HG03575 (cell line): ENCODE measurements at regions not wholly inside any gene's neighbourhood (a gene's known extent, or its start where the extent isn't known, plus 50 kb on each side); places are given as distances from the start of the nearest gene placed in this dataset.

Source experiments
- ATAC-seq: cut with Tn5 transposase; IDR thresholded peaks from one replicate; pipeline ENCODE4 v1.9.1; 2021; ENCODE audit not compliant: unreplicated experiment, insufficient number of reproducible peaks, low FRiP score; ENCODE audit errors: extremely low read depth

- no peak for ATAC-seq
Measured at GRCh38 chr3:155029941-155030340, 50.2 kb upstream of the MME start.

- no peak for ATAC-seq
Measured at GRCh38 chr3:155026999-155027591, 53.0 kb upstream of the MME start.

DNA sequence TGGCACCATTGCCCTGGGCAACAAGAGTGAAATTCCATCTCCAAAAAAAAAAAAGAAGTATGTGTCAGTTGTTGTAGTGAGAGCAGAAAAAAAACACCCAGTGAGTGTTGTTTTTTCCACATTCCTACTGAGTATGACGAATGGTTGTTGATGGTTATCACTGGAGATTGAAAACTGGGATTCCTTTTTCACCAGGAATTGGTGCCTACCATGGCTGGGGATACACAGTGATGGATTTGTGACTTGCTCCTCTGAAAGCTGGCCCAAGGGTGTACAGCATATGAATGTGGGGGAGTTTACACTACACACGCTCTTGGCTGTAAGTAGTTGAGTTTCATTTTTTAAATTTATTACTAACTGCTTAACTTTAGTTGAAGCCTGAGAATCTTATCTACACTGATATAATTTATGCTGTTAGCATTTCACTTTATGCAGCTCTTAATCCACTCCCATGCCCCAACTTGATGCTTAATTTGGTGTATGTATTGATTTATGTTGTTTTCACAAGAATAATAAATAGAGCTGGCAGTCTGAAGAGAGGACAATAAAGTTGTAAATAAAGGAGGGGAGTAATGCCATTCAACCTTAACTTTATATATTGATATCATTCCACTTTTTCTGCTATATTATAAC lies 56.0 kb upstream of the MME start:
- no peak for ATAC-seq

- no peak for ATAC-seq
Measured at GRCh38 chr3:155022896-155023295, 57.2 kb upstream of the MME start.

GRCh38 chr3:155019575-155019974 lies 60.5 kb upstream of the MME start:
- no peak for ATAC-seq

GRCh38 chr3:155018621-155019330 lies 61.3 kb upstream of the MME start:
- no peak for ATAC-seq

DNA sequence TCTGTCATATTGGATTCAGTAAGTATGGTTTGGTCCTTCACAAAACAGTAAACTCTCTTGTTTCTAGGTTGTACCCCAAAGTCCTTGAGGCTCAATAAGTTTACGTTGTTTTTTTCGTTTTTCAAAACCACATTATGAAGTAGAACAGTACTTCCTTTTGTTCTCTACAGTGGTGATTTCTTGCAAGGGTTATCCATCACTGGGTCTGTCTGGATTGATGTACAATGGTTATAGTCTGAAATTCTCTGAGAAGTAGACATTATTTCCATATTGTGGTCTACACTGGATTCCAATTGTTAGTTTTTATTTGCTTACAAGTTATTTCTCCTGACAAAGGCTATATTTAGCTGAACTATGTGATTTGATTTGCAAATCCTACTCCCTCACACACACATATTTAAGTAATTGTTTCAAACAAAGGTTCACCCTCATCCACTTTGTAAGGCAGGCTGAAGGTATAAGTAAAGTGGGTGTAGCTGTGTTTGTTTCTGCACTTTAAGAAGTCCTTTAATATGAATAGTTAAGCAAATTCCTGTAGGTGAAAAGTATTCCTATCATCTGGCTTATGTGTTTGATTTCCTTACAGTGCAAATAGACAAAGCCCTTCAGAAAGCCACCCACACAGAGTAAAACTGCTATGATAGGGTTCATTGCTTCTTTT lies 64.2 kb upstream of the MME start:
- no peak for ATAC-seq

DNA sequence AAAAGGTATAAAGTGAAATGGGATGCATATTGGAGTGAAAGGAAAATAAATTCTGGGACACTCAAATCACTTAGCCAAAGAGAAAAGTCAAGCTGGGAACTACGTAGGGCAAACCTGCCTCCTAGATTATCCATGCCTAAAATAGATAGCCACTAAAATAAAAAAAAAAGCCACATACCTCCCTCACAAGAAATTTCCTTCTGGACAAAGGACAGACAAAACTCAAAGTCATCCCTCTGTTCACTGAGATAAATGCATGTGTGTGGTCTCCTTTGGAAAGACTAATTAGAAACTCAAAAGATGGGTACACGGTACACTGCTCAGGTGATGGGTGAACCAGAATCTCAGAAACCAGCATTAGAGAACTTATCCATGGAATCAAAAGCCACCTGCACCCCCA lies 65.2 kb upstream of the MME start:
- ATAC-seq: no peak

DNA sequence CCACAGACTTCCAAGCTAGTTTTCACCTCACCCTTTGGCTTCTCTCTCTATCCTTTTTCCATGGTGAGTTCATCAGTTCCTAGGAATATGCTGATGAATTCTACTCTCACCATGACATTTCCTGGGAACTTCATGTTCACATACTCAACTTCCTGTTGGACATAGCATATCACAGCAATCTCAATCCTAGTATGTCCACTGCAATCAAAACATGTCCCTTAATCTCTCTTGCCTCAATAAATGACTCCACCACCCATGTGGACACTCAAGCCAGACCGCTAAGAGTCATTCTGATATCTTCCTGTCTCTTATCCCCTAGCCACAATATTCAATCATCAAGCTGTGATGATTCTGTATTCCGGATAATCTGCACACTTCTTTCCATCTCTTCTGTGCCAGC lies 66.7 kb upstream of the MME start:
- ATAC-seq: no peak

DNA sequence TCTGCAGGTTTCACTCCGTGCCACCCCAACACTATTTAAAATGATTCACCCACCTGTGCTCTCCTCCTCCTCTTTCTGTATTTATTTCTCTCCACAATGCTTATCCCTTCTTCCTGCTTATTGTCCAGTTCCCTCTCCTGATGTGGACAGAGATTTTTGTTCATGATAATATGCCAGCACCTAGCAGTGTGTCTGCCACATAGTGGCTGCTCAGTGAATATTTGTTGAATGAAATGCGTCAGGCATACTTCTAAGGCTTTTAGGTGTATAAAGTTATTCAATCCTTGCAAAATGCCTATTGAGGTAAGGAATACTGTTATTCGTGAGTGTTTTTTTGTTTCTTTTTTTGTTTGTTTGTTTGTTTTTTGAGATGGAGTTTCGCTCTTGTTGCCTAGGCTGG lies 67.5 kb upstream of the MME start:
- ATAC-seq: no peak

- ATAC-seq: no peak
Measured at GRCh38 chr3:155010416-155010815, 69.7 kb upstream of the MME start.

DNA sequence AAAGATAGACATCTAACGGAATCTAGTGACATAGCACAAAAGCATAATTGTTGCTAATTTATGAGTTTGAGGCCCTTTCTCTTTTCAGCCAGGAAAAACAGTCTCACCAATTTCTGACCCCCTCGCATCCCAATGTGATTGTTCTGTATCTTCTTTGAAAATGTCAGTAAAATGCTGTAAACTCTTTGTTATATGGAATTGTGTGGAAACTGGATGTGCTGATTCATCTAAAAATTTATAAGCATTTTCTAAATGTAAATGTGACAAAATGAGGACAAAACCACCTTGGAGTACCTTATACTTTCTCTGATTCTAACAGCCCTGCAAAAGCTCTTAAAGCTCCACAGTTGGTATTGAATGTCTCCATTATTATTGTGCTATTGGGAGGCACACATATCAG lies 70.9 kb upstream of the MME start:
- ATAC-seq: no peak

- no peak for ATAC-seq
Measured at GRCh38 chr3:155007729-155008128, 72.4 kb upstream of the MME start.

DNA sequence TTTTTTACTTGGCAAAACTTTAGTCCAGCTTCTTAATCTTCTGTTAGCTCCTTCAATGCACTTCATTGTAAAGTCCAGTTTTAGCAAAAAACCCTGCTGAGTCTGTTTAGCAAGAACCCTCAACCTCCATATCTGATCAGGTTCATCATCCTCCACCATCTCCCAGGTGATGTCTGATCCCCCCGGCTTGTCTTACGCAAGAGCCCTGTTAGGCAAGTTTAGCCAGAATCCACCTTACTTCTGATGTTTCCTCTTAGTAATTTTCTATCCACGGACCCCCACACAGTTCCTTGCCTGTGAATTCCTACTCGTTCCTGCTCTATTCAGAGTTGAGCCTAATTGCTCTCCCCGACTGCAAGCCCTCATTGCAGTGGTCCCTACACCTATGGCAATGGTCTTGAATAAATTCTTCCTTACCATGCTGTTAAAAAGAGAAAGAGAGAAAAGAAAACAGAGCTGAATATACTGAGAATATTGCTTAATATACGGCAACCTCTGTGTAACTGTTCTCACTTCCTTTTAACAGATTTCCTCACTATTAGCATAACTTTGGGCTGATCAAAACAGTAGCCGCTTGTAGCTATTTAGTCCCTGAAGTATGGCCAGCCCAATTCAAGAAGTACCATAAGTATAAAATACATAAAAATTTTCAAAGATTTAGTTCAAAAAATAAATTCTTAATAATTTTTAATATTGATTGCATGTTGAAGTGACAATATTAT lies 78.7 kb upstream of the MME start:
- no peak for ATAC-seq

DNA sequence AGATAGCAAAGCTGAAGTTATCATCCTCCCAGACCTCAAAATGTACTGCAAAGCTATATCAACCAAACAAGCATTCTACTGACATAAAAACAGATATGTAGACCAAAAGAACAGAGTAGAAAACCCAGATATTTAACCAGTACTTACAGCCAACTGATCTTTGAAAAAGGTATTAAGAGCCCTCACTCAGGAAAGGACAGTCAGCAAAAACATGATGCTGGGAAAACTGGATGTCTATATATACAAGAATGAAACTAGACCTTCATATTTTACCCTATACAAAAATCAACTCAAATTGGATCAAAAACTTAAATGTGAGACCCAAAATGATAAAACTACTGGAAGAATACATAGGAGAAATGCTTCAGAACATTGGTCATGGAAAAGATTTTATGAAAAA lies 87.5 kb upstream of the MME start:
- ATAC-seq: no peak

GRCh38 chr3:154990543-154990942 lies 89.6 kb upstream of the MME start:
- no peak for ATAC-seq

- ATAC-seq: no peak
Measured at GRCh38 chr3:154987846-154988245, 92.3 kb upstream of the MME start.

DNA sequence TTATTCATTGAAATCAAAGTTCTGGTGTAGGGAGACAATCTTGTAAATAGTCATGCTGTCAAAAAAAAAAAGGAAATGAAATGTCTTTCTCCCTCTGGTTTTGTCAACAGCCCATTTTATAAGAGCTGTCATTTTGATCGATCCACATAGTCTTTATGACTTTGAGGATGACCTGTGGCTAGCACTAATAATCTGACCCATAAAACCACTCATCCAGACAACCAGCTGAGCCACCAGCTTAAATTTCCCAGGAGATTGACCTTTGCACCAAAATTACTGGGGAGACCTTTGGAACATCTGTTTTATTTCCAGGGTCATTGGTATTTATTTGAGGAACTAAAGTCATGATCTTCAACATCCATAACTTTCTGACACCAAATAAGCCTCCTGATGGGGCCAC lies 98.5 kb upstream of the MME start:
- no peak for ATAC-seq

GRCh38 chr3:154981201-154981600 lies 98.9 kb upstream of the MME start:
- no peak for ATAC-seq

GRCh38 chr3:154979331-154979730 lies 100.8 kb upstream of the MME start:
- ATAC-seq: no peak
